ENCODE measurements at regions not wholly inside any gene's neighbourhood (a gene's known extent, or its start where the extent isn't known, plus 50 kb on each side); places are given as distances from the start of the nearest gene placed in this dataset.

DNA sequence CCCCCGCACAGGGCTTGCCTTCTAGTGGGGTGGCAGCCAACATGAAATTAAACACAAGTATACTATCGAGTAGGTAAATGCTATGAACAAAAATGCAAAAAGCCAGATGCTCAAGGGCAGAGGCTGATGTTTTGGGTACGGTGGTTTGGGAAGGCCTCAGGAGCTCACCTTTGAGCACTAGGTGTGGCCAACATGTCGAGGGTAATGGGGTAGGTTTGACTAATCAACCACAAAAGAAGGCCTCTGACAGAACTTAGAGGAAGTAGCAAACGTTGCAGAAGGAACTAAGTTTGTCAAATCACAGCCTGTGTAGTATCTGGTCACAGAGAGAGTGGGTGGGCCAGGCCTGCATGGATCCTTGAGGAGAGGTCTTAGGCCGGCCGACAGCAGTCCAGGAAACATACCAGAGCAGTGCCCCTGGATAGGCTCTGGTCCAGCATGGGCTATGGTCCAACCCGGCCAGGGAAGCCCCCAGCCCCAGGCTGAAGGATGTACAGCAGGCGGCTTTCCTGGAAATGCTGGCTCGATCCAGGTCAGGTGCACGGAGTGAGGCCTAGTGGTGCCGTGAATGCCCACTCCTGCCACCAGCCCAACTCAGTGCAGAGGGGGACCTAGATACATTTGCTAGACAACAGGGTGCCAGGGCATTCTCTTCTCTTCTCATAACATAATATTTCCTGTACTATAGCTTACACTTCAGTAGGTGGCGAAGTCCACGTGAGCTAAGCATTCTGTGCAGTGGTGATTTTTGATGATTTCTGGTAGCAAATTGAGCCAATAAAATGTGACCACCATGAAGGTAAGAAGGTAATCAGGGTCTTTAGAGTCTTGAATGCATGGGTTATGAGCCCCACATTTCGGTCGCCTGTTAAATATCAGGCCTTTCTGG lies 56.3 kb upstream of the CD93 start:
- TF ChIP-seq EZH2 (IDR thresholded peaks at IDR 0.05; ENCODE audit: low read length), result no peak
- TF ChIP-seq, protein P1, sequence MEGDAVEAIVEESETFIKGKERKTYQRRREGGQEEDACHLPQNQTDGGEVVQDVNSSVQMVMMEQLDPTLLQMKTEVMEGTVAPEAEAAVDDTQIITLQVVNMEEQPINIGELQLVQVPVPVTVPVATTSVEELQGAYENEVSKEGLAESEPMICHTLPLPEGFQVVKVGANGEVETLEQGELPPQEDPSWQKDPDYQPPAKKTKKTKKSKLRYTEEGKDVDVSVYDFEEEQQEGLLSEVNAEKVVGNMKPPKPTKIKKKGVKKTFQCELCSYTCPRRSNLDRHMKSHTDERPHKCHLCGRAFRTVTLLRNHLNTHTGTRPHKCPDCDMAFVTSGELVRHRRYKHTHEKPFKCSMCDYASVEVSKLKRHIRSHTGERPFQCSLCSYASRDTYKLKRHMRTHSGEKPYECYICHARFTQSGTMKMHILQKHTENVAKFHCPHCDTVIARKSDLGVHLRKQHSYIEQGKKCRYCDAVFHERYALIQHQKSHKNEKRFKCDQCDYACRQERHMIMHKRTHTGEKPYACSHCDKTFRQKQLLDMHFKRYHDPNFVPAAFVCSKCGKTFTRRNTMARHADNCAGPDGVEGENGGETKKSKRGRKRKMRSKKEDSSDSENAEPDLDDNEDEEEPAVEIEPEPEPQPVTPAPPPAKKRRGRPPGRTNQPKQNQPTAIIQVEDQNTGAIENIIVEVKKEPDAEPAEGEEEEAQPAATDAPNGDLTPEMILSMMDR (optimal IDR thresholded peaks at IDR 0.05 in 1 of 3, IDR thresholded peaks at IDR 0.05 in 1 of 3, conservative IDR thresholded peaks at IDR 0.05 in 1 of 3; ENCODE audit: extremely low read depth in 1 of 3, insufficient read depth in 2 of 3, low read length in 3 of 3), result no peak

Data from keratinocyte (primary cell).